Heart left ventricle (tissue), 16 donors: ENCODE measurements at regions not wholly inside any gene's neighbourhood (a gene's known extent, or its start where the extent isn't known, plus 50 kb on each side); places are given as distances from the start of the nearest gene placed in this dataset.
"Not testable (repeated sequence)": the region's sequence is repeated elsewhere in the genome, so short reads cannot be mapped to it uniquely, and the experiment has no call there.

ENCODE experiments used
- ATAC-seq, 4 donors: fragments of 200-7000 bp; cut with Tn5 transposase; one replicate each; pipeline ENCODE4 v1.9.1; 2020 to 2022; ENCODE audit warnings: moderate library complexity in 4 of 4, mild to moderate bottlenecking in 3 of 4, moderate number of reproducible peaks in 1 of 4
- DNase-seq, 5 donors: peaks; one replicate each; pipeline ENCODE4 v3.0.0-alpha.2; 2020
- H3K27ac ChIP-seq, 12 donors: fragments of 200-600 bp; sonication (generic) in 4 of 12; one replicate each; pipeline versions ENCODE4 v1.5.0 to v1.8.0; 2016 to 2022; ENCODE audit warnings: mild to moderate bottlenecking in 2 of 12
- H3K27me3 ChIP-seq, 9 donors: fragments of 200-600 bp; sonication (generic) in 2 of 9; one replicate each; pipeline versions ENCODE4 v1.5.1 to v1.8.0; 2016 to 2022; ENCODE audit warnings: mild to moderate bottlenecking in 3 of 9
- H3K36me3 ChIP-seq, 9 donors: fragments of 200-600 bp; sonication (generic) in 2 of 9; one replicate each; pipeline versions ENCODE4 v1.5.0 to v1.8.0; 2018 to 2022; ENCODE audit warnings: mild to moderate bottlenecking in 2 of 9
- H3K4me1 ChIP-seq, 12 donors: fragments of 200-600 bp; sonication (generic) in 4 of 12; one replicate each; pipeline versions ENCODE4 v1.5.0 to v1.8.0; 2016 to 2022; ENCODE audit warnings: mild to moderate bottlenecking in 3 of 12
- H3K4me3 ChIP-seq, 12 donors: fragments of 200-600 bp; sonication (generic) in 4 of 12; one replicate each; pipeline versions ENCODE4 v1.5.0 to v1.8.0; 2017 to 2022; ENCODE audit warnings: mild to moderate bottlenecking in 9 of 12, moderate library complexity in 4 of 12
- H3K9me3 ChIP-seq, 12 donors: fragments of 200-600 bp; sonication (generic) in 4 of 12; one replicate each; pipeline versions ENCODE4 v1.5.0 to v1.8.0; 2016 to 2022; ENCODE audit warnings: mild to moderate bottlenecking in 1 of 12
- POLR2A ChIP-seq, 2 donors: fragments of 450-650 bp; IDR thresholded peaks; one replicate each; pipeline ENCODE4 v1.6.1; 2017; ENCODE audit warnings: antibody characterized with exemption in 2 of 2, mild to moderate bottlenecking in 2 of 2, moderate library complexity in 2 of 2
- WGBS, 4 donors: extraction: QIAGEN DNeasy Blood & Tissue Kit in 2 of 4; methylation state at CpG; one replicate each; pipeline versions ENCODE4 v1.1.5 to v1.1.7; 2013 to 2018; 5-methylcytosine and 5-hydroxymethylcytosine counted together
- intact Hi-C, 10 donors: fragments of 100-400 bp; cut with DNase I; formaldehyde crosslinking; loops; one replicate each; pipeline versions ENCODE4 v1.11.1 to v1.14.2; 2022
- TF ChIP-seq, protein P1 (sequence below), 12 donors: fragments of 200-600 bp; sonication (generic) in 4 of 12; IDR thresholded peaks; one replicate each; pipeline versions ENCODE4 v1.5.0 to v1.8.0; 2018 to 2022; ENCODE audit warnings: antibody characterized with exemption in 12 of 12, mild to moderate bottlenecking in 5 of 12
- donor health status: ischemic (EF 13 %, LVEDD 7.1; RV severe dilation, severe dysfunction).
- donor health status: healthy with polysubstance abuse.
- donor health status: DM: no; HTN: yes; CAD: no.
- donor health status: DM: no; HTN: no; CAD: no.
- donor health status: ischemic (EF 25% LVEDD 6.9; RV normal size, moderate dysfunction).
- donor health status: ischemic (EF 25% LVEDD 5.7; RV mildly dilated, moderate dysfunction).
- donor health status: healthy.
- donor health status: DM: yes; HTN: yes; CAD: no.
- donor health status: ischemic (EF 35%, LVEDD 5.7; RV mildly dilated, moderate dysfunction).
- donor health status: nonischemic (EF 11% LVEDD 7.7; RV severe dilation, severe dysfunction).
- donor health status: DM: yes; HTN: yes; CAD: no.
- donor health status: PGD.
- donor health status: ischemic (EF 29% LVEDD 5.4; RV normal size, mild dysfunction).
- donor health status: nonischemic (EF 23%, LVEDD 6.1; RV moderate dilation, normal function).

DNA sequence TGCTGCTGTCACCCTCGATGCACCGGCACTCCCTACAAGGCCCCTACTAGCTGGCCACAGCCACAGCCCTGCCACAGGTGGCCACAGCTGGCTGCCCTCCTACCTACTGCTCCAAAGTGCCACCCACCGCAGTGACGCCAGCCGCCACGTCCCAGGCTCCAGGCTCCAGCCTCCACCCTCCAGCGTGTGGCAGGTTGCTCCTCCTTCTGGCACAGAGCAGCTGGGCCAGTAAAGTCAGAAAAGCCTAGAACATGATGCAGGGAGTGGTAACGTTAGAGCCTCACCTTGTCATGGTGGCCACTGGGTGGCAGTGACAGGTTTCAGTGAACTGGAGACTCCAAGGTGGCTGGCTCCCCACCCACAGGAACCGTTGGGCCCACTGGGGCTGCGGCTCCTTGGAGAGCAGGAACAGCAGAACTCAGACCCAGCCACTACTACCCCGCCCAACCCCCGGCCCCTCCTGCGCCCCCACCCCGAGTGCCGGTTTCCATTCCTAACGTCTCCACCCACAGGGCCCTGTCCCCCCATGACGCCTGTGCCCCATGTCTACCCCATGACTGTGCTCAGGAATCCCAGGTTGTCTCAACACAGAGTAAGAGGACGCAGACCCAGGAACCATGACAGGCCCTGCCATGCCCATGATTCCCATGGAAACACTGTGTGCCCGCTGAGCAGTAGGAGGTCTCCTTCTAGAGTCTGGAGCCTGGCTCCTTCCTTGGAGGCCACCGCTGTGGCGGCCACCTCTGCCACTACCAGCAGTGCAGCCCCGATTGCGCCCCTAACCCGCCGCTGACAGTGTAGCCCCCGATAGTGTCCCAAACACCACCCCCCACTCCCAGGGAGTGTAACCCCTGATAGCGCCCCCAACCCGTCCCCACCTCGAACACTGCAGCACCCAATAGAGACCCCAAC, 52.3 kb upstream of the ZNF33B start:
- TF ChIP-seq, protein P1, sequence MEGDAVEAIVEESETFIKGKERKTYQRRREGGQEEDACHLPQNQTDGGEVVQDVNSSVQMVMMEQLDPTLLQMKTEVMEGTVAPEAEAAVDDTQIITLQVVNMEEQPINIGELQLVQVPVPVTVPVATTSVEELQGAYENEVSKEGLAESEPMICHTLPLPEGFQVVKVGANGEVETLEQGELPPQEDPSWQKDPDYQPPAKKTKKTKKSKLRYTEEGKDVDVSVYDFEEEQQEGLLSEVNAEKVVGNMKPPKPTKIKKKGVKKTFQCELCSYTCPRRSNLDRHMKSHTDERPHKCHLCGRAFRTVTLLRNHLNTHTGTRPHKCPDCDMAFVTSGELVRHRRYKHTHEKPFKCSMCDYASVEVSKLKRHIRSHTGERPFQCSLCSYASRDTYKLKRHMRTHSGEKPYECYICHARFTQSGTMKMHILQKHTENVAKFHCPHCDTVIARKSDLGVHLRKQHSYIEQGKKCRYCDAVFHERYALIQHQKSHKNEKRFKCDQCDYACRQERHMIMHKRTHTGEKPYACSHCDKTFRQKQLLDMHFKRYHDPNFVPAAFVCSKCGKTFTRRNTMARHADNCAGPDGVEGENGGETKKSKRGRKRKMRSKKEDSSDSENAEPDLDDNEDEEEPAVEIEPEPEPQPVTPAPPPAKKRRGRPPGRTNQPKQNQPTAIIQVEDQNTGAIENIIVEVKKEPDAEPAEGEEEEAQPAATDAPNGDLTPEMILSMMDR (IDR thresholded peaks at IDR 0.05) = no peak
- no peak for TF ChIP-seq POLR2A (IDR thresholded peaks at IDR 0.05)
- Histone ChIP-seq H3K27me3 (no peaks in the 10 kb centered on the region), H3K9me3 (no peaks in the 10 kb centered on the region), H3K4me1 (no peaks in the 10 kb centered on the region), H3K36me3 (no peaks in the 10 kb centered on the region), H3K27ac (no peak overlapping the region), H3K4me3 (no peak overlapping the region)
- intact Hi-C loops = no loop called here
- WGBS, 4 donors = 91 to 95% (median 92%) methylated on average over 15 to 29 of the region's 29 CpGs
- ATAC-seq = no peak
- DNase-seq = no peak

DNA sequence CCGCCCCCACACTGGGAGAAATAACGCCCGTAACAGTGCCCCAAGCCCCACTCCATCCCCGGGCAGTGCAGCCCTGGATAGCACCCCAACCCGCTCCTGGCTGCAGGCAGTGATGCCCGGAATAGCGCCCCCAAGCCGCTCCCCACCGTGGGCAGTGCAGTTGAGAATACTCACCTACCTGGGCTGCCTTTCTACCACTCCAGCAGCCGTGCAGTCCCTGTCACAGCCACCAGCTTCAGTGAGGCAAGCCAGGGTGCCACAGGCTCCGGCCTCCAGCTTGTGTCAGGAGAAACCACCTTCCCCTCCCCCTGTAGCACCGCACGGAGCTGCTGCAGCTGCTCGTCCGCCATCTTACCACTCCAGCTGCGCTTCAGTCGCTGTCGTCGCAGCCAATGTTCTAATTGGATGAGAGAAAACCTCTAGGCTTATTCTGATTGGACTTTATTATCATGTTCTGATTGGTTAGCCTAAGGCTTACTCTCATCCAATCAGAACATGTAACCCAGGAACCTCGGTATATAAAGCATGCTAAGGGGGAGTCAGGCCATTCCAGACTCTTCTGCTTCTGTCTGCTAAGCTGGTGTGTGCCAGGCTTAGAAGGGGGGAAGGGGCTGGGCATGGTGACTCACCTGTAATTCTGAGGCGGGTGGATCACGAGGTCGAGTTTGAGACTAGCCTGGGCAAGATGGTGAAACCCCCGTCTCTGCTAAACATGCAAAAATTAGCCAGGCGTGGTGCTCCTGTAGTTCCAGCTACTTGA, 53.2 kb upstream of the ZNF33B start:
- no peak for ATAC-seq
- Histone ChIP-seq H3K4me1 (no peaks in the 10 kb centered on the region), H3K4me3 (no peak overlapping the region), H3K27ac (no peak overlapping the region), H3K27me3 (no peaks in the 10 kb centered on the region), H3K9me3 (no peaks in the 10 kb centered on the region), H3K36me3 (no peaks in the 10 kb centered on the region)
- no peak for DNase-seq
- TF ChIP-seq, protein P1 (IDR thresholded peaks at IDR 0.05) = no peak
- TF ChIP-seq POLR2A (IDR thresholded peaks at IDR 0.05) = no peak
- intact Hi-C loops = no loop called here
- WGBS, 4 donors = 89 to 94% (median 90%) methylated on average over 24 to 25 of the region's 25 CpGs

DNA sequence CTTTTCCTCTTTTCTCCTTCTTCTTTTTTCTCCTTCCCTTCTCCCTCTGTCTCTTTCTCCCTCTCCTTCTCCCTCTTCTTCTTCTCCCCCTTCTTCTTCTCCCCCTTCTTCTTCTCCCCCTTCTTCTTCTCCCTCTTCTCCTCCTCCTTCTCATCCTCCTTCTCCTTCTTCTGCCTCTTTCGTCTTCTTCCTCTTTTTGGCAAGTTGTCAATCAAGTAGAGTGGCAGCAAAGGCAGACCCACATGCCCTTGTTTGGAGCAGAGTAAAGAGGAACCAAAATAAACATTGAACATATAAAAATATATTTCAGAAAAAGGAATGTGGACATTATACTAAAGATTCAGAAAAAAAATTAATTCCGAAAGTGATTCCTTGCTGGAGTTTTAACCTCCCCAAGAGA, 59.6 kb upstream of the ZNF33B start:
- no peak for DNase-seq
- H3K4me3 ChIP-seq = no peak overlapping the region
- H3K9me3 ChIP-seq = no peaks in the 10 kb centered on the region
- no peaks in the 10 kb centered on the region for H3K4me1 ChIP-seq
- no peak overlapping the region for H3K27ac ChIP-seq
- no peak for TF ChIP-seq POLR2A (IDR thresholded peaks at IDR 0.05)
- TF ChIP-seq, protein P1 (IDR thresholded peaks at IDR 0.05) = no peak
- ATAC-seq = no peak
- 62 to 71% (median 67%) methylated on average over 2 of the region's 2 CpGs for WGBS, 4 donors
- intact Hi-C loops = no loop called here
- H3K36me3 ChIP-seq = no peaks in the 10 kb centered on the region
- peaks cover 0 to 20% (median 0%) of the 10 kb centered on the region in 9 donors for H3K27me3 ChIP-seq

DNA sequence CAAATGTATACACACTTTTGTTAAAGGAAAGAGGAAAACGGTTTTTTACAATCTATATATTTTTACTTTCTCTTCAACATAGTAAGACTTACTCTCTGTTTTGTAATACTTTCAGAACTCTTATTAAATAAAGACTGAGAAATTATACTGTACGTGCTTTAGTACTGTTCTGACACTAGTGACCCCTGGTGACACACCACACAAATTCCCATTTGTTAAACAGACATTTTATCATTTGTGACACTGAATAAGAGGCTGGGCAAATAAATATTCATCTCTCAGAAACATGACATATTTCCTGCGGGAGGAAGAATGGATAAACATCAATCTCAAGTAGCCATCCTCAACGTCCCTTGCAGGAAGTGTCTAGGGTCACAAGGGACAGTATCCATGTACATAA, 68.9 kb upstream of the ZNF33B start:
- ATAC-seq (no peak), DNase-seq (no peak)
- Histone ChIP-seq H3K4me1 (no peaks in the 10 kb centered on the region), H3K27ac (no peak overlapping the region), H3K9me3 (no peaks in the 10 kb centered on the region), H3K36me3 (no peaks in the 10 kb centered on the region), H3K27me3 (peaks cover 0 to 16% (median 0%) of the 10 kb centered on the region in 9 donors), H3K4me3 (no peak overlapping the region)
- intact Hi-C loops = no loop called here
- WGBS, 4 donors = 32 to 50% (median 42%) methylated on average over 4 of the region's 4 CpGs
- TF ChIP-seq POLR2A (IDR thresholded peaks at IDR 0.05) = no peak
- TF ChIP-seq, protein P1 (IDR thresholded peaks at IDR 0.05) = no peak

DNA sequence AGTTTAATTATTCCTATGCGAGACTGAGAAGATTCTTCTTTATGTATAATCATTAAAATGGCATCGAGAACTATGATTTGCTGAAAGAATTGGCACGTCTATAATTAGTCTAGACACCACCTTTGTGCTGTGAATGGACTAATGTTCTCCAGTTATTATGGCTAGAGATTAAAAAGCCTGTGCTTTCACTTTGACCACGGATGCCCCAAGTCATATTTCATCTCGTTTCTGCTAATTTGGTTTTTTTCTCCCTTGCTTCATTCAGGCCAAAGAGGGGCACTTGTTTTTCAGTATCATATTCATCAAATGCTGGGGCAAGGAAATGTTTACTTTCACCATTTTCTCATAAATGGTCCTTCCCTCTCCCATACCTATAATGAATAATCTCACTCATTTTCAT, 63.3 kb upstream of the BMS1 start:
- ATAC-seq, H3K4me3 ChIP-seq, H3K36me3 ChIP-seq, intact Hi-C loops, DNase-seq, H3K9me3 ChIP-seq, H3K27ac ChIP-seq, H3K4me1 ChIP-seq: not testable (repeated sequence)
- 60 to 67% (median 64%) methylated on average over 5 of the region's 5 CpGs for WGBS, 4 donors
- peaks cover 0 to 16% (median 0%) of the 10 kb centered on the region in 9 donors for H3K27me3 ChIP-seq
